ENCODE measurements at regions not wholly inside any gene's neighbourhood (a gene's known extent, or its start where the extent isn't known, plus 50 kb on each side); places are given as distances from the start of the nearest gene placed in this dataset.
"Not testable (repeated sequence)": the region's sequence is repeated elsewhere in the genome, so short reads cannot be mapped to it uniquely, and the experiment has no call there.

DNA sequence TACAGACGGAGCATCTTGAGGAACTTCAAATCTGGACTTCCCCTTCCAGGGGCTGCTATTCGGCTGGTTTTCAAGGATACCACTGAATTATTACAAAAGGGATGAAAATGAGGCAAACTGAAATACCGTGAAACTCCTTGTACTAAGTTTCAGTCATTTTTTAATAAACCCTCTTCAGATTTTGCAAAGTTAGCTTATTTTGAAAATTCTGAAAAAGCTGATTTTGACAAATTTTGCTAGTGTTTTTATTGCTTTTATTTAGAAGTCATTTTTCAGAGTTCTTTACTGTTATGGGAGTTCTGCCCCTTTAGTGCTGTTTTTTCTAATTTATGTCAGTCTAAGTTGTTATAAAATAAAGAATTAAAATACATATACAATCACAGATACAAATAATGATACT, 390.4 kb upstream of the VRK2 start:
- DNase-seq: no peak

DNA sequence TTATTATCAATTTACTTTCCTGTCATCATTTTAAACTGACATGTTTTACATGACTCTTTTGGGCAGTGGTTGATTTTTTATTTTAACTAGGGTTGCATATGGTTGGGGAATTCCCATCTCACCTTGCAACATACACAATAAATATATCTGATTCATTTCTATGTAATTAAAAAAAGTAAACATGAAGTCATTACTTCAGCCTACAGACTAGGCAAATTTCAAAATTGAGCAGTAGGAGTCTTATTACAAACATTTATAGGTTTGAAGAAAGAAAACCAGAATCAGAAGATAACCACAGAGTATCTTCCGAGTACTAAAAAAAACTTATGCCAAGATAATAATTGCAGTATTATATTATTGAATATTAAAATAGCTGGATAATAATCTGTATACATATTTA, 377.0 kb upstream of the VRK2 start:
- DNase-seq: no peak

- DNase-seq: no peak
Measured at GRCh38 chr2:57674025-57674424, 372.6 kb upstream of the VRK2 start.

GRCh38 chr2:57674743-57675142, 371.9 kb upstream of the VRK2 start:
- no peak for DNase-seq

DNA sequence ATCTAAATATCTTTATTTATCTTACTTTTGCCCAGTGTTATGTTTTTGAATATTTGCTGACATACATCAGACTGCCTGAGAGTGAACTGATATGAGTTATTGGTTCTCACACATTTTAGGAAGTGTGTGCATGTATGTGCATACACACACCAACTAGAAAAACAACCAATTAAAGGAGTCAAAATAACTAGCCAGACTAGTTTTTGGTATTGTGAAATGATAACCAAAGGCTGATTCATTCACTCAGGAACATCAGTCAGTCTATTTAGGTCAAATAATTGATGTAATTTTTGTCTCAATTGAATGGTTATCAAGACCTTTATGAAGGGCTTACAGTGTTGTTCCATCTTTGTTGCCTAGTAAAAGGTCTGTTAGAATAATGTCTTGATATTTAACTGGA, 369.3 kb upstream of the VRK2 start:
- DNase-seq: no peak

- no peak for DNase-seq
Measured at GRCh38 chr2:57681650-57682049, 365.0 kb upstream of the VRK2 start.

- no peak for DNase-seq
Measured at GRCh38 chr2:57685032-57685431, 361.6 kb upstream of the VRK2 start.

DNA sequence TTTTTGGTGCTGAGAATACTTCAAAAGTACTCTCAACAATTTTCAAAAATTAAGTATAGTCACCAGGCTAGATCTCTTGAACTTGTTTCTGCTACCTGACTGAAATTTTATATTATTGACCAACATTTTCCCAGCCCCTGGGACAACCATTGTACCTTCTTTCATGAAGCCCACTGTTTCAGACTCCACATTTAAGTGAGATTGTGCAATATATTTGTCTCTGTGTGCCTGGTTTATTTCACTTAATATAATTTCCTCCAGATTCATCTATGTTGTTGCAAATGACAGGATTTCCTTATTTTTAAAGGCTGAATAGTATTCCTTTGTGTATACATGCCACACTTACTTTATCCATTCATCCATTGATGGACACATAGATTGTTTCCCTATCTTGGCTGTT, 354.2 kb upstream of the VRK2 start:
- DNase-seq: no peak

- DNase-seq: no peak
Measured at GRCh38 chr2:57693177-57693576, 353.4 kb upstream of the VRK2 start.

GRCh38 chr2:57693965-57694364, 352.6 kb upstream of the VRK2 start:
- DNase-seq: no peak

DNA sequence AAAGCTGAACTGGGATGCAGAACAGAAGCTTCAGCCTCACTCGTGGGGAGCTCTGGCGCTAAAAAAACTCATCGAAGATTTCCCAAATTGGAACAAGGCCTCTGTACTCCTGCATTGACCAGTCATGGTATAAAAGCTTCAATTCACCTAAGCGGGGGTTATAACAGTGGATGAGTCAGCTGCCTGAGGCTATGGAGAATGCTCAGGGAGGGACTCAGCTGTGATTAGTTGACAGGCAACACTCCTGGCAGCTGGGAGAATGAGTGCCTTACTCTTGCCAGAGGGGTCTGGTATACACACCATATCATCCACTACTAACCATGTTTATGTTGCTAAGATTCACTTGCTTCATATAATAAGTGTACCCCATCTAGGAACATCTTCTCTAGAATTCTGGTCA, 350.6 kb upstream of the VRK2 start:
- DNase-seq: no peak

GRCh38 chr2:57698392-57698791, 348.2 kb upstream of the VRK2 start:
- no peak for DNase-seq

DNA sequence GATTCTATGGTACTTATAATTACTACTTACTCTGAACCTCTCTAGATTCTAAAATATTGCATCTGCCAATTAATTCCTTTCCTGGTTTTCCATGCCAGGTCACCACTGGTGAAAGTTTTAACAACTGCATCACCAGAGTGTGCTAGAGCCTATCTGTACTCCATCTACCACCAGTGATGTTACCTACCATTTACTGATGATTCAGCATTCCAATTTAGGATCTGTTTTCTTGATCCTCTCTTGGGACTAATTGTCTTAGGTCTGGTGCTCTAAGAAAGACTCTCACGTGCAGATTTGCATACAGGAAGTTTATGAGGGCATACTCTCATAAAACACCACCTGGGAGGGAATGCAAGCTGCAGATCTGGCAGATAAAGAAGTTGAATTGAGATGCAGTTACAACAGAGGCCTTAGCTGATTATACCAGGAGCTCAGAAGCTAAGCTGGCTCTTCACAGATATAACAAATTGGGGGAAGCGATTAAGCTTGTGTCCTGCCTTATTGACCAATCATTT, 347.6 kb upstream of the VRK2 start:
- DNase-seq: no peak

DNA sequence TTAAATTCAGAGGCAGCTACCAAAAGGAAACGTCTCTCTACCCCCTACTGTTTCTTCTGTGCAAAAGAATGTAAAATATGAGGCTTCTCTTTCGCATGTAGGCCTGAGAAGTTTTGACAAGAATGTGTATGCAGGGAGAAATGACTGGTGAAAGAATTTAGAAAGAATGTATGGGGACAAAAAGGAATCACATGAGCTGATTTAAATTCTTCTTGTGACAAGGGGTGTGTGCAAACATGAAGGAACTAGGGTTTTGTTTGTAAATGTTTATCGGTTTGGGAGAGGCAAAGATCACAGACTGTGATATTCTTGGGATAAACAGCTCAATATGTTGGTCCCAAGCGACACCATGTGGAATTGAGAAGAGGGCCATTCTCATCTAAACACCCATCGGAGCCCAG, 345.2 kb upstream of the VRK2 start:
- no peak for DNase-seq

DNA sequence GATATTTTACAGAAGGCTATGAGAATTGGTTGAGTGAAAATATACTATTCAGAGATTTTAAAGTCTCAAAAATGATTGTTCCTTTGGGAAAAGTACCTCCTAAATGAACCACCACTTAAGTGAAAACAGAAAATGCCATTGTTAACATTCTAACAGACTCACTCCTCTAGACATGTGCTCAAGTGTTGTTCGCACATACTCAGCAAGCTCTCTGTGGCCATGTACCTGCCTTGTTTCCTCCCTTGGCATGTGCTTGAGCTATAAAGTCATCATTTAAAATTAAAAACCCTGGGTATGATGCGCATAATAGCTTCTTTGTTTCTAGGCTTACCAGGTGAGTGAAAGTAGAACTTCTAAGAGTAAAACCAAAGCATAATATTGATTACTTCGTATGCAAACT, 343.2 kb upstream of the VRK2 start:
- DNase-seq: no peak

DNA sequence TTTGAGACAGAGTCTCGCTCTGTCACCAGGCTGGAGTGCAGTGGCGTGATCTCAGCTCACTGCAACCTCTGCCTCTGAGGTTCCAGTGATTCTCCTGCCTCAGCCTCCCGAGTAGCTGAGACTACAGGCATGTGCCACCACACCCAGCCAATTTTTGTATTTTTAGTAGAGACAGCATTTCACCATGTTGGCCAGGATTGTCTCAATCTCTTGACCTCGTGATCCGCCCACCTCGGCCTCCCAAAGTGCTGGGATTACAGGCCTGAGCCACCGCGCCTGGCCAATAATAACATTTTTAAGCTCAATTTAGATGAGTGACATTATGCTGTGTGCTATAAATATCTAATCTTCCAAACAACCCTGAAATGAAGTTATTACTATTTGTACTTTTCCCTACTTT, 338.8 kb upstream of the VRK2 start:
- not testable (repeated sequence) for DNase-seq

DNA sequence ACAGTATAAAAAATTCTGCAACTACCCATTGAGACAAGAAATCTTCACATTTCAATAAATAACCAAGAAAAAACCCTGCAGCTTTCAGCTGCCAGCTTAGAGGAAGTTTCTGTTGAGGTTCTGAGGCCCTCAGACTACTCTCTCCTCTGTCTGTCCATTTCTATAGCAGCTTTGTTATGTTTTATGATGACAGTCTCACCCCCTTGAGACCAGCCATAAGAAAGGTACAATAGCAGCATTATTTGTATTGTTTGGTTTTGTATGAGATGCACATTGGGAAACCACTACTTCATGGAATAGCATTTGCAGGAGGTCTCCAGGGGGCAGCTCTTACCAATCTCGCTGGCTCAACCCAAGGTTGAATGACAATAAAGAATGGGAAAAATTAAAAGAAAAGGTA, 334.6 kb upstream of the VRK2 start:
- DNase-seq: no peak

GRCh38 chr2:57720728-57721627, 325.6 kb upstream of the VRK2 start:
- no peak for DNase-seq

- no peak for DNase-seq
Measured at GRCh38 chr2:57725337-57725947, 321.2 kb upstream of the VRK2 start.

GRCh38 chr2:57726294-57726693, 320.3 kb upstream of the VRK2 start:
- no peak for DNase-seq

GRCh38 chr2:57728691-57729090, 317.9 kb upstream of the VRK2 start:
- DNase-seq: no peak

DNA sequence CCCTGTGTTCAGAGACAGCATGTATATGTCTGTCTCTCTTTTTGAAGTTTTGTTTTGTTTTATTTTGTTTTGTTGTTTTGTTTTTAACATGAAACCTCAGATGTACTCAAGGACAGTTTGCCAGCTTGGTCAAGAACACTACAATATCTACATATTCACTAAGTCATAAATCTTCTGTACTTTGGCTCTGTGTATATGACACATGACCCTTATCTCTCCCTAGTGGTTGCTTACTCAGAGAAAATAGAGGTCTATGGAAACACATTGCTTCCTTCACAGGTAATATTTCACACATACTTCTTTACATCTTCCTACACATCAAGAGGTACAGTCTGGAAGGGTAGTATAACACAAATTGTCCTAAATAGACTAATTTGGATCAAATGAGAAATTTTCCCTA, 312.6 kb upstream of the VRK2 start:
- no peak for DNase-seq

- DNase-seq: no peak
Measured at GRCh38 chr2:57740891-57741290, 305.7 kb upstream of the VRK2 start.

- no peak for DNase-seq
Measured at GRCh38 chr2:57753636-57754035, 293.0 kb upstream of the VRK2 start.
